HEK293 (cell line): ENCODE measurements at regions not wholly inside any gene's neighbourhood (a gene's known extent, or its start where the extent isn't known, plus 50 kb on each side); places are given as distances from the start of the nearest gene placed in this dataset.
"Not testable (repeated sequence)": the region's sequence is repeated elsewhere in the genome, so short reads cannot be mapped to it uniquely, and the experiment has no call there.

Experiments used
- CTCF ChIP-seq: fragments of 450-650 bp; formaldehyde crosslinking; IDR thresholded peaks from 2 replicates; pipeline ENCODE4 v1.5.1; 2016; ENCODE audit warnings: missing biosample characterization, missing genetic modification characterization
- MYNN ChIP-seq: fragments of 450-650 bp; formaldehyde crosslinking; IDR thresholded peaks from 2 replicates; pipeline ENCODE4 v1.5.1; 2016; ENCODE audit warnings: missing biosample characterization, missing genetic modification characterization, borderline replicate concordance
- ZNF670 ChIP-seq: fragments of 450-650 bp; formaldehyde crosslinking; IDR thresholded peaks from 2 replicates; pipeline ENCODE4 v1.5.1; 2016; ENCODE audit warnings: missing biosample characterization, missing genetic modification characterization, low read depth
- TF ChIP-seq, protein P1 (sequence below): fragments of 450-650 bp; formaldehyde crosslinking; IDR thresholded peaks from 2 replicates; pipeline ENCODE4 v1.5.1; 2016; ENCODE audit warnings: missing biosample characterization, missing genetic modification characterization

DNA sequence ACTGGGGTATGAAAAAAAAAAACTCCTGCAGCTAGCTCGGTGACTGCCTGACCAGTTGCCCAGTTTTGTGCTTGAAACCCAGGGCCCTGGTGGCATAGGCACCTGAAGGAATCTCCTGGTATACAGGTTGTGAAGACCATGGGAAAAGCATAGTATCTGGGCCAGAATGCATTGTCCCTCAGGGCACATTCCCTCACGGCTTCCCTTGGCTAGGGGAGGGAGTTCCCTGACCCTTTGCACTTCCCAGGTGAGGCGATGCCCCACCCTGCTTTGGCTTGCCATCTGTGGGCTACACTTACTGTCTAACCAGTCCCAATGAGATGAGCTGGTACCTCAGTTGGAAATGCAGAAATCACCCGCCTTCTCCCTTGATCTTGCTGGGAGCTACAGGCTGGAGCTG is 280.4 kb downstream of the TTC8 start:
- TF ChIP-seq, protein P1, sequence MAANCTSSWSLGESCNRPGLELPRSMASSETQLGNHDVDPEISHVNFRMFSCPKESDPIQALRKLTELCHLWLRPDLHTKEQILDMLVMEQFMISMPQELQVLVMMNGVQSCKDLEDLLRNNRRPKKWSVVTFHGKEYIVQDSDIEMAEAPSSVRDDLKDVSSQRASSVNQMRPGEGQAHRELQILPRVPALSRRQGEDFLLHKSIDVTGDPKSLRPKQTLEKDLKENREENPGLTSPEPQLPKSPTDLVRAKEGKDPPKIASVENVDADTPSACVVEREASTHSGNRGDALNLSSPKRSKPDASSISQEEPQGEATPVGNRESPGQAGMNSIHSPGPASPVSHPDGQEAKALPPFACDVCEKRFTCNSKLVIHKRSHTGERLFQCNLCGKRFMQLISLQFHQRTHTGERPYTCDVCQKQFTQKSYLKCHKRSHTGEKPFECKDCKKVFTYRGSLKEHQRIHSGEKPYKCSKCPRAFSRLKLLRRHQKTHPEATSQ (tag by site-specific recombination), result not testable (repeated sequence)
- TF ChIP-seq CTCF, MYNN, ZNF670 (tag by site-specific recombination): not testable (repeated sequence)
